Memory B cell (primary cell): ENCODE measurements at regions not wholly inside any gene's neighbourhood (a gene's known extent, or its start where the extent isn't known, plus 50 kb on each side); places are given as distances from the start of the nearest gene placed in this dataset.
A peak's percentile ranks its signal among the peaks of the same experiment; 100 is the strongest.

Source experiments
- ATAC-seq: fragments of 150-1000 bp; cut with Tn5 transposase; 2 replicates; pipeline ENCODE4 v1.10.0; 2021; ENCODE audit warnings: low read depth, mild to moderate bottlenecking, moderate library complexity
- DNase-seq, 2 donors: peaks; one replicate each; pipeline ENCODE4 v3.0.0; 2022; ENCODE audit warnings: low spot score in 2 of 2
- H3K27ac Mint-ChIP-seq: one replicate; pipeline ENCODE4 v1.8.0; 2022; ENCODE audit warnings: mild to moderate bottlenecking, moderate library complexity, mixed read lengths
- H3K27me3 Mint-ChIP-seq: one replicate; pipeline ENCODE4 v1.8.0; 2022; ENCODE audit warnings: mixed read lengths
- H3K36me3 Mint-ChIP-seq: one replicate; pipeline ENCODE4 v1.8.0; 2022; ENCODE audit warnings: mild to moderate bottlenecking, mixed read lengths
- H3K4me1 Mint-ChIP-seq: one replicate; pipeline ENCODE4 v1.8.0; 2022; ENCODE audit warnings: mixed read lengths
- H3K4me3 Mint-ChIP-seq: one replicate; pipeline ENCODE4 v1.8.0; 2022; ENCODE audit warnings: mild to moderate bottlenecking, moderate library complexity, mixed read lengths
- H3K9me3 Mint-ChIP-seq: one replicate; pipeline ENCODE4 v1.8.0; 2022; ENCODE audit warnings: mixed read lengths

- no peak overlapping the region for H3K4me3 Mint-ChIP-seq
- ATAC-seq (no peak), DNase-seq (no peak)
- no peaks in the 10 kb centered on the region for H3K9me3 Mint-ChIP-seq
- H3K27me3 Mint-ChIP-seq, result no peaks in the 10 kb centered on the region
- peaks cover 15% of the 10 kb centered on the region for H3K4me1 Mint-ChIP-seq
- no peak overlapping the region for H3K27ac Mint-ChIP-seq
- peaks cover 1% of the 10 kb centered on the region for H3K36me3 Mint-ChIP-seq
Measured at GRCh38 chr14:31965071-31965734, 111.9 kb upstream of the ARHGAP5 start.

GRCh38 chr14:31965735-31966598 is 111.1 kb upstream of the ARHGAP5 start:
- no peak overlapping the region for H3K4me3 Mint-ChIP-seq

GRCh38 chr14:31966896-31967668 is 110.0 kb upstream of the ARHGAP5 start:
- H3K27ac Mint-ChIP-seq, result peak overlapping the region; percentile 6
- DNase-seq (no peak), ATAC-seq (no peak)
- H3K27me3 Mint-ChIP-seq, result no peaks in the 10 kb centered on the region
- H3K36me3 Mint-ChIP-seq, result no peaks in the 10 kb centered on the region
- H3K9me3 Mint-ChIP-seq, result peaks cover 2% of the 10 kb centered on the region
- no peak overlapping the region for H3K4me3 Mint-ChIP-seq
- peaks cover 15% of the 10 kb centered on the region for H3K4me1 Mint-ChIP-seq

More at GRCh38 chr14:31965735-31966598, 111.1 kb upstream of the ARHGAP5 start:
- Mint-ChIP-seq H3K36me3 (no peaks in the 10 kb centered on the region), H3K27ac (no peak overlapping the region), H3K27me3 (no peaks in the 10 kb centered on the region), H3K4me1 (peaks cover 15% of the 10 kb centered on the region), H3K9me3 (no peaks in the 10 kb centered on the region)
- DNase-seq, result no peak
- no peak for ATAC-seq

- DNase-seq (no peak), ATAC-seq (no peak)
- H3K4me1 Mint-ChIP-seq, result peaks cover 15% of the 10 kb centered on the region
- no peaks in the 10 kb centered on the region for H3K36me3 Mint-ChIP-seq
- no peaks in the 10 kb centered on the region for H3K27me3 Mint-ChIP-seq
- H3K9me3 Mint-ChIP-seq, result peaks cover 2% of the 10 kb centered on the region
- H3K27ac Mint-ChIP-seq, result peak overlapping the region; percentile 6
- no peak overlapping the region for H3K4me3 Mint-ChIP-seq
Measured at GRCh38 chr14:31967669-31967975, 109.5 kb upstream of the ARHGAP5 start.

- H3K36me3 Mint-ChIP-seq, result no peaks in the 10 kb centered on the region
- no peak for DNase-seq
- H3K9me3 Mint-ChIP-seq, result peaks cover 2% of the 10 kb centered on the region
- H3K27ac Mint-ChIP-seq, result no peak overlapping the region
- H3K4me1 Mint-ChIP-seq, result peaks cover 15% of the 10 kb centered on the region
- H3K27me3 Mint-ChIP-seq, result no peaks in the 10 kb centered on the region
- no peak for ATAC-seq
- no peak overlapping the region for H3K4me3 Mint-ChIP-seq
Measured at GRCh38 chr14:31968107-31968810, 108.8 kb upstream of the ARHGAP5 start.

- H3K9me3 Mint-ChIP-seq, result peaks cover 2% of the 10 kb centered on the region
- ATAC-seq, result no peak
Measured at GRCh38 chr14:31968956-31969698, 108.0 kb upstream of the ARHGAP5 start.

GRCh38 chr14:31969699-31970240 is 107.3 kb upstream of the ARHGAP5 start:
- DNase-seq (no peak), ATAC-seq (no peak)
- H3K27ac Mint-ChIP-seq, result no peak overlapping the region
- H3K9me3 Mint-ChIP-seq, result peaks cover 4% of the 10 kb centered on the region
- no peaks in the 10 kb centered on the region for H3K27me3 Mint-ChIP-seq
- H3K36me3 Mint-ChIP-seq, result peaks cover 1% of the 10 kb centered on the region
- H3K4me3 Mint-ChIP-seq, result no peak overlapping the region
- H3K4me1 Mint-ChIP-seq, result peaks cover 15% of the 10 kb centered on the region

More at GRCh38 chr14:31968956-31969698, 108.0 kb upstream of the ARHGAP5 start:
- H3K4me3 Mint-ChIP-seq, result no peak overlapping the region
- H3K36me3 Mint-ChIP-seq, result no peaks in the 10 kb centered on the region
- H3K4me1 Mint-ChIP-seq, result peaks cover 15% of the 10 kb centered on the region
- H3K27me3 Mint-ChIP-seq, result no peaks in the 10 kb centered on the region
- H3K27ac Mint-ChIP-seq, result no peak overlapping the region
- DNase-seq, result no peak

GRCh38 chr14:31970744-31971143 is 106.4 kb upstream of the ARHGAP5 start:
- Mint-ChIP-seq H3K27me3 (no peaks in the 10 kb centered on the region), H3K4me1 (peaks cover 15% of the 10 kb centered on the region), H3K9me3 (peaks cover 5% of the 10 kb centered on the region), H3K4me3 (no peak overlapping the region), H3K27ac (no peak overlapping the region), H3K36me3 (peaks cover 2% of the 10 kb centered on the region)
- DNase-seq (no peak), ATAC-seq (no peak)

- DNase-seq (no peak), ATAC-seq (no peak)
- Mint-ChIP-seq H3K27me3 (no peaks in the 10 kb centered on the region), H3K9me3 (peaks cover 6% of the 10 kb centered on the region), H3K4me1 (peaks cover 12% of the 10 kb centered on the region), H3K4me3 (no peak overlapping the region), H3K36me3 (peaks cover 3% of the 10 kb centered on the region), H3K27ac (no peak overlapping the region)
Measured at GRCh38 chr14:31971612-31972011, 105.5 kb upstream of the ARHGAP5 start.

GRCh38 chr14:31977001-31977556 is 100.0 kb upstream of the ARHGAP5 start:
- no peak overlapping the region for H3K4me3 Mint-ChIP-seq
- H3K27me3 Mint-ChIP-seq, result no peaks in the 10 kb centered on the region
- no peak overlapping the region for H3K27ac Mint-ChIP-seq
- peaks cover 7% of the 10 kb centered on the region for H3K9me3 Mint-ChIP-seq
- H3K4me1 Mint-ChIP-seq, result no peaks in the 10 kb centered on the region
- ATAC-seq (no peak), DNase-seq (no peak)
- peaks cover 4% of the 10 kb centered on the region for H3K36me3 Mint-ChIP-seq

- ATAC-seq, result no peak
- no peak overlapping the region for H3K4me3 Mint-ChIP-seq
- H3K4me1 Mint-ChIP-seq, result no peaks in the 10 kb centered on the region
- H3K27ac Mint-ChIP-seq, result no peak overlapping the region
- H3K27me3 Mint-ChIP-seq, result no peaks in the 10 kb centered on the region
- no peak for DNase-seq
- peaks cover 10% of the 10 kb centered on the region for H3K36me3 Mint-ChIP-seq
- H3K9me3 Mint-ChIP-seq, result peaks cover 17% of the 10 kb centered on the region
Measured at GRCh38 chr14:31978423-31978822, 98.7 kb upstream of the ARHGAP5 start.

GRCh38 chr14:31982642-31983041 is 94.5 kb upstream of the ARHGAP5 start:
- no peak overlapping the region for H3K27ac Mint-ChIP-seq
- H3K36me3 Mint-ChIP-seq, result peaks cover 14% of the 10 kb centered on the region
- peaks cover 26% of the 10 kb centered on the region for H3K9me3 Mint-ChIP-seq
- no peaks in the 10 kb centered on the region for H3K27me3 Mint-ChIP-seq
- H3K4me3 Mint-ChIP-seq, result no peak overlapping the region
- H3K4me1 Mint-ChIP-seq, result no peaks in the 10 kb centered on the region
- no peak for ATAC-seq
- DNase-seq, result no peak

GRCh38 chr14:31986405-31986804 is 90.7 kb upstream of the ARHGAP5 start:
- Mint-ChIP-seq H3K27ac (no peak overlapping the region), H3K27me3 (peaks cover 5% of the 10 kb centered on the region), H3K4me1 (no peaks in the 10 kb centered on the region), H3K4me3 (no peak overlapping the region), H3K9me3 (peaks cover 26% of the 10 kb centered on the region), H3K36me3 (peaks cover 17% of the 10 kb centered on the region)
- DNase-seq, result no peak
- ATAC-seq, result no peak
